SK-MEL-5 (cell line): ENCODE measurements at regions not wholly inside any gene's neighbourhood (a gene's known extent, or its start where the extent isn't known, plus 50 kb on each side); places are given as distances from the start of the nearest gene placed in this dataset.
A peak's percentile ranks its signal among the peaks of the same experiment; 100 is the strongest.
"Not testable (repeated sequence)": the region's sequence is repeated elsewhere in the genome, so short reads cannot be mapped to it uniquely, and the experiment has no call there.

Experiments
- DNase-seq: peaks from one replicate; pipeline ENCODE4 v3.0.0-alpha.2; 2016; ENCODE audit warnings: low read depth, low spot score
- in situ Hi-C: cut with HindIII; loops from 2 replicates; pipeline ENCODE4 v1.10.0; 2016; ENCODE audit warnings: low sequenced_read_pairs, high pct_unique_total_duplicates, low pct_unique_long_range_greater_than_20kb

DNA sequence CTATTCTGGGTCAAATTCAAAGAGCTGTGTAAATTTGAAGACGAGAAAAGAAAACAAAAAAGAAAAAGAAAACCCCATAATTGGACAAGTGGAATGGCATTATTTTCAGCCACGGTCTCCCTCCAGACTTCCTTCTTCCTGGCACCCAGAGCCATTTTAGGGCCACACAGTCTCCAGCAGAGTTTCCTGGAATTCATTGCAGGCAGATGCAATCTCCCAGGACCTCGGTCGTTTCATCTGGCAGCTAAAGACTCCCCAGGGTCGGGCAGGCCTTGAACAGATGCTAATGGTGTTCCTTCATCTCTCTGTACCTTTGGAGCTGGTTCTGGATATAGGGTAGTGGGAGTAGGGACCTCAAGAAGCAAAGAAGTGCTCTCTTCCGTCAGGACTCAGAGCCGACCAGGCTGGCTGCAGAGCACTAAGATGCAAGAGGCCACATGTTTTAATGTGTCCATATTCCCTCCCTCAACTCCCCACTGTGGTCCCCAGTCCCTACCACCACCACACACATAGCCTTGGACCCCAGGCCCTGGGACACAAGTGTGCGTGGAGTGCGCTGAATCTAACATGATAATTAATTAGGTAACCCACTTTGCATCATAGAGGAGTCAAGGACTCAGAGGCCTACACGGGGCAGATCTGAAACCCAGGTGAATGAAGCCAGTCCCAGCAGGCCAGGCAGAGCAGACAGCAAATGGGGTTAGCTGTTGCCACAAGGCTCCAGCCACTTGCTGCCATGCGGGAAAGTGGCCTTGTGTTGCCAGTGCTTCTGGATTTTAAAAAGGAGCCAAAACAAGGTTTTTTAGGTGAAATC lies 109.3 kb upstream of the ATL2 start:
- DNase-seq, result no peak
- in situ Hi-C loops, result no loop called here

GRCh38 chr2:38485734-38486133 lies 108.7 kb upstream of the ATL2 start:
- in situ Hi-C loops, result no loop called here
- no peak for DNase-seq

DNA sequence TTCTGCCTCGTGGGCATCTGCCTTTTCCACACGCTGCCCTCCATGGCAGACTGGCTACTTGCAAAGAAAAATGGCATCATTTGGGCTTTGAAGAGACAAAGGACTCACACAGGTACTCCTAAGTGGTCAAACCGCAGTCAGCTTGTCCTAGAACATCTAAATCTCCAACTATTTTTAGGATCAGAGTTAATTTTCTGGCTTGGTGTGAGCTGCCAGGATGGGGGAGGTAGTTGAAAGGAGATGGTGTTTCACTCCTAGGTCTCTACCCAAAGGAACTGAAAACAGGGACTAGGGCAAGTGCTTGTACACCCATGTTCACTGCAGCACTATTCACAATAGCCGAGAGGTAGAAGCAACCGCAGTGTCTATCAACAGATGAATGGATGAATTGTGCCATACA lies 107.9 kb upstream of the ATL2 start:
- in situ Hi-C loops, result no loop called here
- DNase-seq, result peak; percentile 36

DNA sequence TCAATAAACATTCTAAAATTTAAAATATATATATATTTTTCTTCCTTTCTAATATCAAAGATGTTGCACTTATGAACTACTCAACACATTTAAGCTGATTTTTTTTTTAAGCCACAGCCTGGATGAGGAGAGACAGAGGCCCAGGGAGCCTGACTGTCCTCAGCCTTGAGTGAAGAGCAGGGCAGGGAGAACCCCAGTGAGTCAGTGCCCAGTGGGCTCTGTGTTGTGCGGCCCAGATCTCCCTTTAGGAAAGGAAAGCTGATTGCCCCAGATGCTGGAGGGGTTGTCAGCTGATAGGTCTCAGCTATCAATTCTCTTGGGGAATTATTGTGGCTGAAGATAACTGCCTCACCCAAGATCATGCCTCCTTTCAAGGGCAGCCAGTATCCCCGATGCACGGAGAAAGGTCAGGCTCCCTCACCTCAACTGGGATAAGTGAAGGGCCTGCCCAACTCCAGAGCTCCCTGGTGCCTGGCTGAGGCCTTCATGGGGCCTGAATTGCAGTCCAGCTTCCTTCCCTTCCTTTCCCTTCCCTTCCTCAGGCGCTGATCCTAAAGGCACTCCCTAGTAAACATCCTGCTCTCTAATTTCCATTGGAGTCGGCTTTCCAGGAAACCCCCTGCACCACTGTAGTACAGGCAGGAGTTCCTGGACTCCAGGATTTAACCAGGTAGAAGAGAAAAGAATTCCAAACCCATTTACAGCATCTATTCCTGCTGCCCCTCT lies 106.9 kb upstream of the ATL2 start:
- in situ Hi-C loops, result no loop called here
- DNase-seq, result no peak

DNA sequence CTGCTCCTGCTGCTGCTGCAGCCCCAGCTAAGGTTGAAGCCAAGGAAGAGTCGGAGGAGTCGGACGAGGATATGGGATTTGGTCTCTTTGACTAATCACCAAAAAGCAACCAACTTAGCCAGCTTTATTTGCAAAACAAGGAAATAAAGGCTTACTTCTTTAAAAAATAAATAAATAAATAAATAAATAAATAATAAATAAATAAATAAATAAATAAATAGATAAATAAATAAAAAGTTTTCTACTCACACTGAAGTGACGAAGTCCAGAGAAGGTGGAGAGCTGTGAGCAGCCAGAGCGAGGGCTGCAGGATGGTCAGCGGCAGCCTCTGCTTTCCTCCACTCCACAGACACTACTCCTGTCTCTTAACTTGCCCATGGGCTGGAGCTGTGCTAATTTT lies 105.6 kb upstream of the ATL2 start:
- DNase-seq, in situ Hi-C loops: not testable (repeated sequence)

DNA sequence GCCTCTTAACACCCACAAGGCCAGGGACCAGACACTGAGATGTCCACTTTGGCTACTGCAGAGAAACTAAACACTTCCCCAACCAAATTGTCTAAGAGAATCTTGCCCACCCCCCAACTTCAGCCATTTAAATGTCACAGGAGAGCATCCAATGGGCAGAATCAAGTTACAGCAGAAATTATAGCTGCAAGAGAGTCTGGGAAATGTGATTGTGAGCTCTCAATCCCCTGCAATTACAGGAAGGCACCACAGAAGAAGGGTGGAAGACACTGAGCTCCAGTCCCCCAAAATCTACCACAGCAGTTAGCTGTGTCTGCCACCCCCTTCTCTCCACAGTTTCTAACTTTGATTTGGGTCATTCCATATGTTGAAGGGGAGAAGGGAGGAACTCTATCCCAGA lies 103.5 kb upstream of the ATL2 start:
- DNase-seq, result no peak

GRCh38 chr2:38477006-38477405 lies 99.9 kb upstream of the ATL2 start:
- no peak for DNase-seq
- in situ Hi-C loops, result no loop called here

More for the DNA sequence above, 103.5 kb upstream of the ATL2 start:
- in situ Hi-C loops, result no loop called here

- in situ Hi-C loops, result no loop called here
- DNase-seq, result no peak
Measured at GRCh38 chr2:38475567-38475881, 98.5 kb upstream of the ATL2 start.

DNA sequence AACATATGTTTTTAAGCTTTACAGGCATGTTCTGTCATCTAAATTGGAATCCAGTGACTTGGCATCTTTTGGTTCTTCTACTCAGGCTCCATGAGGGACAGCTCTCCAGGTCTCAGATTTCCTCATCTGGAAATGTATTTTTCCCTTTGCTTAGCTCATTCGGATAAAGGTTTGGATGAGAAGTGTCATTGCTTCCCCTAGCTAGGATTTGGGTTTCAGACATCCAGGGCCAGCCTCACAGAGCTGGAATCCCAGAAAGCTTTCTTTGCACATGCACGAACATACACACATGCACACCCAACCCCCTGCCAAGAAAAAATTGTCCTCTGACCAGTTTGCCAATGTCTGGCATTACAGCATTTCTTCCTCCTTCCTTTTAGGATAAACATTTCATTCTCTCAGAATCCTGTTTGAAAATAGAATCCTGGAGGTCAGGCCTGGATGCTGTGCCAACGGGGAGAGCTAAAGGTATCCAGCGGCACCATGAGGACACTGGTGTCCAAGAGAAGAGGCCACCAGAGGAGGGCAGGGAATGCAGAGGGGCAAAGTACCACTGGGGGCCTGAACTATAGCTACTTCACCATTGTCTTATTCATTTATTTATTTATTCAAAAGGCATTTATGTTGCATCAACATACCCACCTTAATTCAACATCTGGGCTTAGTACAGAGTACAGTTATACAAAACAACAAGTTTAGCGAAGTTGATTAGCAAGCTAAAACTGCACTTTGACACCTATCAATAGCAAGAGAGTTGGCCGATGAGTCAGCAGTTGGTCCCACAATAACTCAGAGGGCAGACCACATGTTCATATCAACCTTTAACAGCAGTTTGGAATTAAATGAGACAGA lies 97.9 kb upstream of the ATL2 start:
- no peak for DNase-seq
- in situ Hi-C loops, result no loop called here

- in situ Hi-C loops, result no loop called here
- no peak for DNase-seq
Measured at GRCh38 chr2:38474021-38474456, 97.0 kb upstream of the ATL2 start.

GRCh38 chr2:38473333-38474005 lies 96.4 kb upstream of the ATL2 start:
- in situ Hi-C loops, result no loop called here
- DNase-seq, result no peak

DNA sequence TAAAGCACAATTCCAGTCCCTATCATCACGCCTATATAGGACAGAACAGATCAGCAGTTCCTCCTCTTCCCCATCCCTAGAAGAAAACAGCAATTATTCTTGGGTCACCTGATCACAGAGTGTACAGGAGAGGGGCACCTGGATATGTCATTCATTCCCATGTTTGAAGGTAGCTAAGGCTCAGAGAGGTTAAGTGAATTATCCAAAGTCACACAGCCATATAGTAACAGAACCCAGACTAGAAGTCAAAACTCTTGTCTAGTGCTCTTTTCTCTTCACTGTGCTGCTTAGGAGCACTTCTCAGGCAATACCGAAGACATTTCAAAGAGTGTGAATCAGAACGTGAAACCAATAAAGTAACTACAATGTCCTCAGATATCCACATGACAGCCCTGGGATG lies 93.0 kb upstream of the ATL2 start:
- DNase-seq, result no peak
- in situ Hi-C loops, result no loop called here

- in situ Hi-C loops, result no loop called here
- peak; percentile 31 for DNase-seq
Measured at GRCh38 chr2:38467768-38468455, 90.8 kb upstream of the ATL2 start.

DNA sequence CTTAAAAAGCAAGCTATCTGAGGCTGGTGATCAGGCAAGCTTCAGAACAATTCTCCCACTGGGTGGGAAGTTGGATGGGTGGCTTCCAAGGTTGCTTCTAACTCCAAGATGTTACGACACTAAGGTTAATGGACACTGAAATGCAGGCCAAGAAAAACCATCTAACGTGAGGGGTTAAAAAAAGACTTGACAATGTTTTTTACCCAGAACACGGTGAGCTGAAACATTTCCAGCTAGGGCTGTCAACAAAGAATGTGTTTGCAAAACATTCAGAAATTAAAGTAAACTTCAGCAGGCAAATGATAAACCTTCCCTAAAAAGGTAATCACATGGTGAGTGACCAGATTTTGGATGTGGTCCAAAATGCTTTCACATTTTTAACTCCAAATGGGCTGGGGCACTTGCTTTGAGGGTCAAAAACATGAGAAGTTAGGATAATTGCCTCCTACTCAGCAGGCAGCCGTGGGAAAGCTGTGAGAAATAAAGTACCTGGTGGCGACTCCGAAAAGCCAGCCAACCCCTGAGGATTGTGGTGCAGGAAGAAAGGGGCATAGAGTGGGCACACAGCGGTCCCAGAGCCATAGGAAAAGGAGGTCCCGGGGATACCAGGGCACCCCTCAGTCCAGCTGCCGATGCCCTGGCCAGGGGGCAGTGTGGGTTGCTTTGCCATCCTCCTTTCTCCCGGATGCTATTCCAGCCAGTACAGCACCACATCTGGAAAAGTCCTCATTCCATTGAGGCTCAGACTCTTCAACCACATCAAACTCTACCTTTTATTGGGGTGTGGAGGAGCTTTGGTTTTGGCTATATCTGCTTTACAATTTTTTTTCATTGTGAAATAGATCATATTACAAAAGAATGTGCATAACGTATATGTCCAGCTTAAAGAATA lies 90.0 kb upstream of the ATL2 start:
- in situ Hi-C loops, result no loop called here
- no peak for DNase-seq

- DNase-seq, result no peak
- in situ Hi-C loops, result no loop called here
Measured at GRCh38 chr2:38466409-38466808, 89.3 kb upstream of the ATL2 start.

- in situ Hi-C loops, result no loop called here
- DNase-seq, result peak; percentile 84
Measured at GRCh38 chr2:38465789-38466127, 88.7 kb upstream of the ATL2 start.
